ENCODE measurements at regions not wholly inside any gene's neighbourhood (a gene's known extent, or its start where the extent isn't known, plus 50 kb on each side); places are given as distances from the start of the nearest gene placed in this dataset.

DNA sequence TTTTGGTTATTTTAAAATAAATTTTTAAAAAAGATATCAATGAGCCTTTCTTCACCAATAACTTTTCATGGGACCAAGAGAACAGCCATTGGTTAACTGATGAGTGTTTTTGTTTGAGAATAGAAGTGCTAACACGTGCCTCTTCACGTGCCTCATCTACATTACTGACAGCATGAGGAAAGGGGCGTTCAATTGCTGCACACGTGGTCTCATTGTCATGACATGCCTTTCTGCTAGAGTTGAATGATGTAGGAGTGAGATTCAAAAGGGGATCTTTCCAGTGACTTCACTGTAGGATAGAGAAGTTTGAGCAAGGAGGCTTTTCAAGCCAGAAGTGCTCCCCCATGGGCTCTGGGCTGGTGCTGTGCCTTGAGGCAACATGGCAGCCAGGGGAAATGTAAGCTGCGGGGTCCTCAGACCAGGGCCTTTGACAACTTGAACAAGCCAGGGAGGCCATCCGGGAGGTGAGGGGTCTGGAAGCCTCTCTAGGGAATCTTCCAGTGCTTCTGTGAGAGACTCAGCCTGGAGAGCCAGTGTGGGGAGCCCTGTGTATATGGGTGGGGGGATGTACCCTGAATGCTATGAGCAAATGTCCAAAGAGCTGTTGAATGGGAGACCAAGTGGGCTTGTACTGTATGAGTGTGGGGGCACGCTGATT is 51.2 kb upstream of the FSTL4 start:
- Histone ChIP-seq H3K36me3 (no peaks in the 10 kb centered on the region), H3K9me3 (no peaks in the 10 kb centered on the region), H3K4me1 (no peaks in the 10 kb centered on the region), H3K27ac (no peak overlapping the region), H3K27me3 (no peaks in the 10 kb centered on the region), H3K4me3 (no peak overlapping the region)
- no peak for DNase-seq
- intact Hi-C loops (cut with DNase I): no loop called here
- no peak for TF ChIP-seq POLR2A (IDR thresholded peaks at IDR 0.05)
- TF ChIP-seq, protein P1, sequence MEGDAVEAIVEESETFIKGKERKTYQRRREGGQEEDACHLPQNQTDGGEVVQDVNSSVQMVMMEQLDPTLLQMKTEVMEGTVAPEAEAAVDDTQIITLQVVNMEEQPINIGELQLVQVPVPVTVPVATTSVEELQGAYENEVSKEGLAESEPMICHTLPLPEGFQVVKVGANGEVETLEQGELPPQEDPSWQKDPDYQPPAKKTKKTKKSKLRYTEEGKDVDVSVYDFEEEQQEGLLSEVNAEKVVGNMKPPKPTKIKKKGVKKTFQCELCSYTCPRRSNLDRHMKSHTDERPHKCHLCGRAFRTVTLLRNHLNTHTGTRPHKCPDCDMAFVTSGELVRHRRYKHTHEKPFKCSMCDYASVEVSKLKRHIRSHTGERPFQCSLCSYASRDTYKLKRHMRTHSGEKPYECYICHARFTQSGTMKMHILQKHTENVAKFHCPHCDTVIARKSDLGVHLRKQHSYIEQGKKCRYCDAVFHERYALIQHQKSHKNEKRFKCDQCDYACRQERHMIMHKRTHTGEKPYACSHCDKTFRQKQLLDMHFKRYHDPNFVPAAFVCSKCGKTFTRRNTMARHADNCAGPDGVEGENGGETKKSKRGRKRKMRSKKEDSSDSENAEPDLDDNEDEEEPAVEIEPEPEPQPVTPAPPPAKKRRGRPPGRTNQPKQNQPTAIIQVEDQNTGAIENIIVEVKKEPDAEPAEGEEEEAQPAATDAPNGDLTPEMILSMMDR (IDR thresholded peaks at IDR 0.05): no peak
- no peak for ATAC-seq
- 62% methylated on average over 6 of the region's 7 CpGs for WGBS (ENCODE audit: insufficient coverage, low coverage, low lambda C conversion rate, missing lambda C conversion rate)

DNA sequence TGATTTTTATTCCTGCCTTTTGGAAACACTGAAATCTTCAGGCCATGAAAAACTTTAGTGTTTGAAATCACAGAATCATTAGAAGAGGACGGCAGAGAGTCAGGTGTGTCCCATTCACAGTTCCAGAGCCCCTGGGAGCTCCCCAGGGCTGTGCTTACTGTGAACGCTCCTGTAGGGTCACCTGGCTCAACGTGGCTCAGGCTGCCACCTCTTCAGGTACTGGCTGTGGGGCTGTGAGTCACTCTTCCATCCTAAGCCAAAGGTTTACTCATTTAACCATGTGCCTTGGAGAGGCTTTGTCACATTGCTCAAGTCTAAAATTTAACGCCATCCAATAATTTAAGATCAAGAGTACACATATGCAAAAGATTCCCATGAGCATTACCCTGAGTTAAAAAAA is 50.2 kb upstream of the FSTL4 start:
- Histone ChIP-seq H3K27ac (no peak overlapping the region), H3K4me1 (no peaks in the 10 kb centered on the region), H3K27me3 (no peaks in the 10 kb centered on the region), H3K36me3 (no peaks in the 10 kb centered on the region), H3K9me3 (no peaks in the 10 kb centered on the region), H3K4me3 (no peak overlapping the region)
- WGBS (ENCODE audit: insufficient coverage, low coverage, low lambda C conversion rate, missing lambda C conversion rate): 42% methylated on average over 4 of the region's 4 CpGs
- no peak for DNase-seq
- TF ChIP-seq, protein P1 (IDR thresholded peaks at IDR 0.05): no peak
- no peak for TF ChIP-seq POLR2A (IDR thresholded peaks at IDR 0.05)
- no peak for ATAC-seq
- intact Hi-C loops (cut with DNase I): no loop called here

Data from right lobe of liver (tissue), 6 donors.